ENCODE measurements at regions not wholly inside any gene's neighbourhood (a gene's known extent, or its start where the extent isn't known, plus 50 kb on each side); places are given as distances from the start of the nearest gene placed in this dataset.

DNA sequence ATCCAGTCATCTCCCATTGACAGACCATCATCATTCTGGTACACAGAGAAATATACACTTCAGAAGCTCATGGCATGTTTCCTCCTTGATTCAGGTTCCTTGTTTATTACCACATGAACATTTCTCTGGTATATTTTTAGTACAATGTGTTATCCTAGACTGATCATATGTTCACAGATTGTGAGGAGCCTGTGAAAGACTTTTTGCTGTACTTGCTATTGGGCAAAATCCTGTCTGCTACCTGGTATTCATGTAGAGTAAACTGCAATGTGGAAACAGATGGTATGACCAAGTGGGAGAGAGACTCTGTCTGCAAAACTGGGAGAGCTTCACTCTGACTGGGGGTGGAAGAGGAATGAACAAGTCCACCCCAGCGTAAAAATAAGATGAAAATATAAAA lies 657.2 kb downstream of the IRS1 start:
- Histone ChIP-seq H3K36me3 (replicated peaks; ENCODE audit: control insufficient read depth, insufficient read depth, low read length) (no peaks in the 10 kb centered on the region), H3K4me3 (ENCODE audit: insufficient read depth, low read depth, low read length) (no peak overlapping the region)
- no peak for DNase-seq

DNA sequence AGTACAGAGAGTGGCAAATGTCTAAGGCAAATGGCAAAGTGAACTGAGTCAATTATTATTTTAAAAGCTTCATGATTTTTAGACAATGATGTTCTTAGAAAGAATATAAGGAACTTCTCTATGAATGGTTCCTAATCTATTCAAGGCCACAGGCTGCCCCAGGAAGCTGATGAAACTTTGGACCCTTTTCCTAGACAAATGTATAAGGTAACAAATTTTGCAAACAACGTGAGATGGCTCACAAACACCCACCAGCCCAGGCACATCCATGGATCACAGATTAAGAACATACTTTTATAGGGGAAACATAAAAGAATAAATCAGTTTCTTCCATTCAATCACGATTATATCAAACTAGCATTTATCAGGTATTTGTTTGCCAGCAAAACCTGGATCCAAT lies 659.0 kb downstream of the IRS1 start:
- no peaks in the 10 kb centered on the region for H3K36me3 ChIP-seq (replicated peaks; ENCODE audit: control insufficient read depth, insufficient read depth, low read length)
- H3K4me3 ChIP-seq (ENCODE audit: insufficient read depth, low read depth, low read length): no peak overlapping the region
- no peak for DNase-seq
- H3K27me3 ChIP-seq (ENCODE audit: control insufficient read depth, insufficient read depth, low read length): no peaks in the 10 kb centered on the region

More for the DNA sequence above, 657.2 kb downstream of the IRS1 start:
- no peaks in the 10 kb centered on the region for H3K27me3 ChIP-seq (ENCODE audit: control insufficient read depth, insufficient read depth, low read length)

DNA sequence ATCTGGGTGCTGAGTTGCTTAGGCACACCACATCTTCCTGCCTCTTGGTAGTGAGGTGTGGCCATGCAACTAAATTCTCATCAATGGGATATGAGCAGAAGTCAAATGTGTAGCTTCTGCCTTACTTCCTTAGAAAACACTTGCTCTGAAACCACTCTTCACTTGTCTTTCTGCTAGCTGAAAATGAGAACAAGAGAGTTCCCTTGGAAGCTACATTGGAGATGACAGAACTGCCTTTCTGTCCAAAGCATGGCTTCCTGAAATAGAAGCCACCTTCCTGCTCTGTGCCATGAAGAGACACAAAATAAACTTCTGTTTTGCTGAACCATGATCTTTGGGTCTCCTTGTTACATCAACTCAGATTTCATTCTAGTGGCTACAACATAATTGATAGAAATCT lies 659.9 kb downstream of the IRS1 start:
- H3K4me3 ChIP-seq (ENCODE audit: insufficient read depth, low read depth, low read length): no peak overlapping the region
- no peak for DNase-seq
- no peaks in the 10 kb centered on the region for H3K36me3 ChIP-seq (replicated peaks; ENCODE audit: control insufficient read depth, insufficient read depth, low read length)
- H3K27me3 ChIP-seq (ENCODE audit: control insufficient read depth, insufficient read depth, low read length): no peaks in the 10 kb centered on the region

DNA sequence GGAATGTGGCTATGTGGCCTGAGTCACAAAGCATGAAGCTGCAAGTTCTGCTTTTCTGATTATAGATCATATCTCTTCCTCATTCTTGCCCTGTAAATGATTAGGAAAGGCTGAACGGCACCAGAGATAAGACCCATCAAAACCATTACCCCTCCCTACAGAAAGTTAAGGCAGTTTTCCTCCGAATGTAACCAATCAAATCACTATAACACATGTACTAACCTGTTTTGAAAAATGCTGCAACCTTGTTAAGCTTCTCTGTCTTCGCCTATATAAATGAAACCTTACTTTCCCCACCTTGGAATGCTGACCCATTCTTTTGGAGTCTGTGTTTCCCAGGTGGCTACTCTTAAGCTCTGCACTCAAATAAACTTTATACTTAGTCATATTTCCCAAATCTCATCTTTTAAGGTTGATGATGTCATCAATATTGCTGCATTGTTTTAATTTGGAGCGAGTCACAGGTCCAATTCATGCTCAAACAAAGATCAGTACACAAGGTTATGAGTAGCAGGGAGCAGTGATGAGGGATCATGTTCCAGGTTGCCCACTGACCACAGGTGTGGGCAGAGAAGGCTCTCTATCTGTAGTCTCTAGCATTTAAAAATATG lies 662.3 kb downstream of the IRS1 start:
- no peak for DNase-seq
- Histone ChIP-seq H3K4me3 (ENCODE audit: insufficient read depth, low read depth, low read length) (no peak overlapping the region), H3K27me3 (ENCODE audit: control insufficient read depth, insufficient read depth, low read length) (no peaks in the 10 kb centered on the region), H3K36me3 (replicated peaks; ENCODE audit: control insufficient read depth, insufficient read depth, low read length) (no peaks in the 10 kb centered on the region)

DNA sequence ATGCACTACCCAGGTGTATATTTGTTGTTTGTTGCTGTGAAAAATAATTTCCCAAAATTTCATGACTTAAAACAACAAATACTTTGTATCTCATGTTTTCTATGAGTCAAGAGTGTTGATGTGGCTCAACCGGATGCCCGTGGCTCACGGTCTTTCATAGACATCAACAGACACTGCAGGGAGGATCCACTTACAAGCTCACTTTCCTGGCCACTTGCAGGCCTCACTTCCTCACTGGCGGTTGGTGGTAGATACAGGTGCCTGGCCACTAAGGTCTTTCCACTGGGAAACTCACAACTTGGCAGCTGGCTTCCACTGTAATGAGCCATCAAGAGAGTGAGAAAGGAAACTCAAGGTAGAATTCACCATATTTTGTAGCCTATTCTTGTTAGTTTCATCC lies 662.9 kb downstream of the IRS1 start:
- Histone ChIP-seq H3K4me3 (ENCODE audit: insufficient read depth, low read depth, low read length) (no peak overlapping the region), H3K36me3 (replicated peaks; ENCODE audit: control insufficient read depth, insufficient read depth, low read length) (no peaks in the 10 kb centered on the region), H3K27me3 (ENCODE audit: control insufficient read depth, insufficient read depth, low read length) (no peaks in the 10 kb centered on the region)
- no peak for DNase-seq

DNA sequence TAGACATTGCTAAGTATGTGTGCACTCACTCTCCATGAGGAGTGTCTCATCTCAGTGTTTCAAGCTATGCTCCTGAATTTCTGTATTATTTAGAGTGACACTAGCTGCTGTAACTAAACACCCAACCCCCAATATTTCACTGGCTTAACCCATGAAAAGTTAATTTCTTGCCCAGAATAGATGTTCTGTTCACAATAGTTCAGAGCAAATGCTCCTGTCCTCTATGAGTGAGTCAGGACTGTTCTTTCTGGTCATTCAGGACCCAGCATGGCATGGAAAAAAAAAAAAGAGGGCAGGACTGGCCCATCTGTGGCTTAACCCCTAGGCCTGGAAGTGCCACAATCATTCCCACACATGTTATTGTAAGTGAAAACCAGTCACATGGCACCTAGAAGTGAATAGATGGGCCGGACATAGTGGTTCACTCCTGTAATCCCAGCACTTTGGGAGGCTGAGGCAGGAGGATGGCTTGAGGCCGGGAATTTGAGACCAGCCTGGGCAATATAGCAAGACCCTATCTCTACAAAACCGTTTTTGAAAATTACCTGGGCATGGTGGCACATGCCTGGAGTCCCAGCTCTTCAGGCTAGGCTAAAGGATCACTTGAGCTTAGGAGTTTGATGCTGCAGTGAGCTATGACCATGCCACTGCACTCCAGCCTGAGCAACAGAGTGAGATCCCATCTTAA lies 663.6 kb downstream of the IRS1 start:
- no peaks in the 10 kb centered on the region for H3K36me3 ChIP-seq (replicated peaks; ENCODE audit: control insufficient read depth, insufficient read depth, low read length)
- DNase-seq: no peak
- no peak overlapping the region for H3K4me3 ChIP-seq (ENCODE audit: insufficient read depth, low read depth, low read length)
- H3K27me3 ChIP-seq (ENCODE audit: control insufficient read depth, insufficient read depth, low read length): no peaks in the 10 kb centered on the region

DNA sequence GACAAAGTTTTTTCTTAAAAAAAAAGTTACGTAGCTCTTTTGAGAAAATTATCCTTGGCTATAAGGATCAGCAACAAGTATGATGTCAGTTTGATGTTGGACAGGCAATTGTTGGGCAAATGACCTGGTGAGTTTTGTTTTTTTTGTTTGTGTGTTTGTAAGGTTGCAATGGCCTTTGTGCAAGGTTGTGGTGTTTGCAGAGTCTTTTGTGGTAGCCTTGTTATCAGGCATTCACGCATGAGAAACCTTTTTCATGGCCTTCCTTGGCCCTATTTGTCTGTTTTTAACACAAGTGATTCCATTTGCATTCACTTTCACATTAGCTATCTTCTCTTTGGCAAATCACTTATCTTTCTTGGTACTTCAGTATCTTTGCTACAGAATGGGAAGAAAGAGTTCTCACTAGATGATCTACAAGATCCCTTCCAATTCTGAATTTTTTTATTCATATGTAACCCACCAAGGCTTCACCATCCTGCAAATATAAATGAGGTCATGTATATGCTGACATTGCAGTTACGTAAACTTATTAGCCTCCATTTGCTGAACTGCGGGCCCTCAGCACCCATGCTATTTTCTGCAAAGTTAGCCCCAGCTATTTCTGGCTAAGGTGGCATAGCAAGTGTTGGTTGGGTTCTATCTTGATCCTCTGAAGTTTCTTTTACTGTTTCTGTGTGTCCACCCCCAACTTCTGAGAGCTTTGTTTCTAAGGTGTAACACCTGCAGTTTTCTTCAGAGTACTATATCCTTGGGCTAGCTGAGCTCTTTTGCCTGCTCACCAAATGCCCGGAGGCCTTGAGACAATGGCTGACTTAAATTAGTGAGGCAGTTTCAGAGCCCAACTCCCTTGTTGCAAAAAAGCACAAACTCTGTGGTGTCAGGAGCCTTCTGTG lies 667.1 kb downstream of the IRS1 start:
- no peak overlapping the region for H3K4me3 ChIP-seq (ENCODE audit: insufficient read depth, low read depth, low read length)
- H3K27me3 ChIP-seq (ENCODE audit: control insufficient read depth, insufficient read depth, low read length): no peaks in the 10 kb centered on the region
- H3K36me3 ChIP-seq (replicated peaks; ENCODE audit: control insufficient read depth, insufficient read depth, low read length): no peaks in the 10 kb centered on the region
- no peak for DNase-seq

DNA sequence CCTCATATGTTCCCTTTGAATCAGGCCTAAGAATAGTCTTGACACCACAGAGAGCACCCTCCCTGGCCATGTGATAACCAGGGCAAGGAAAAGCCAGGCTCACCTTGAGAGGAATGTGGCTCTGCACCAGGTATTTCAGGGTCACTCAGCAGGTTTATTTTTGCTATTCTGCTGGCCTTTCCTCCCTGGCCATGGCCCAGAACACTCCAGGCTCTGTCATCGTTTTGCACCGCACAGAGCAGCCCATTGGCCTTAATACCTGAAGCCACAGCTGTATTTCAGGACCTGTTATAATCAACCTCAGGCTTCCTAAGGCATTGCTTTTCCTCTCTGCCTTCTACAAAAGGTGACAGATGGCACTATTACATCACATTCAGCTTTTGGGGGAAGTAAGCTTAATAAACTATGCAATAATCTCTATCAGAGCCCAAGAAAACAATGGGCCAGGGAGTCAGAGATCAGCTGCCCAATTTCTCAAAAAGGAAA lies 668.3 kb downstream of the IRS1 start:
- no peaks in the 10 kb centered on the region for H3K27me3 ChIP-seq (ENCODE audit: control insufficient read depth, insufficient read depth, low read length)
- H3K4me3 ChIP-seq (ENCODE audit: insufficient read depth, low read depth, low read length): no peak overlapping the region
- DNase-seq: no peak
- H3K36me3 ChIP-seq (replicated peaks; ENCODE audit: control insufficient read depth, insufficient read depth, low read length): no peaks in the 10 kb centered on the region

DNA sequence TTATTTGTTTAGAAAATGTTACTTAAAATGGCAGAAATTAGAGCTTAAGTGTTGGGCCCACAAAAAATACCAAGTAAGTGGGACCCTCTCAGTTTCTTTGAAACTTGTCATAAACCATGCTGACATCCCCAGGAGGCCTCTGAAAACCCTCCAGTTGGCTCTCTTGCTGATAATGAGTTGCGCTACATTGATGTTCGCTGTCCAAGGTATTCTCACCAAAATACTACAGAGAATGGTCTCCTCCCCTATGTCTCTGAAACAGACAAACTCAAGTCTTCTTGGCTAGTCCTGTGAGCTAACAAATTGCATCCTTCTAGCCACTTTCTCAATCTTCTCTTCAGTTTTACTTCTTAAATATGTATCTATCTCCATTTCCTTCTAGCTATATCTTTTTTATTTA lies 669.4 kb downstream of the IRS1 start:
- no peak for DNase-seq
- Histone ChIP-seq H3K4me3 (ENCODE audit: insufficient read depth, low read depth, low read length) (no peak overlapping the region), H3K36me3 (replicated peaks; ENCODE audit: control insufficient read depth, insufficient read depth, low read length) (no peaks in the 10 kb centered on the region), H3K27me3 (ENCODE audit: control insufficient read depth, insufficient read depth, low read length) (no peaks in the 10 kb centered on the region)

DNA sequence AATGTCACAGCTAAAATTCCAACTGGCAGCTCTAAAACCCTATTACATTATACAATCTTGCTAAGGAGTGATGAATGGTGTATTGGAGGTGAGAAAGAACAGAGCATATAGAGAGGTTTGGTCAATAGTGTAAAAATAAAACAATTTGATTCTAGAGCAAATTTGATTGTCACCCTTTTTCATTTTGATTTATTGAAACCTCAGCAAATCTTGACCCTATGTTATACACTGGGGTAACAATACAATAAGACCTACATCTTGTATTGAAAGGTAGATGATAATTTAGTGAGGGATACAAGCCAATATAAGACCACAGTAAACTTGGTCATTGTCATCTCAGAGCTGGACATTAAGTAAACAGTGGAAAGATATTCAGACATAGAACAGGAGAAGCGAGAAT lies 671.9 kb downstream of the IRS1 start:
- no peaks in the 10 kb centered on the region for H3K27me3 ChIP-seq (ENCODE audit: control insufficient read depth, insufficient read depth, low read length)
- DNase-seq: no peak
- no peak overlapping the region for H3K4me3 ChIP-seq (ENCODE audit: insufficient read depth, low read depth, low read length)
- no peaks in the 10 kb centered on the region for H3K36me3 ChIP-seq (replicated peaks; ENCODE audit: control insufficient read depth, insufficient read depth, low read length)

DNA sequence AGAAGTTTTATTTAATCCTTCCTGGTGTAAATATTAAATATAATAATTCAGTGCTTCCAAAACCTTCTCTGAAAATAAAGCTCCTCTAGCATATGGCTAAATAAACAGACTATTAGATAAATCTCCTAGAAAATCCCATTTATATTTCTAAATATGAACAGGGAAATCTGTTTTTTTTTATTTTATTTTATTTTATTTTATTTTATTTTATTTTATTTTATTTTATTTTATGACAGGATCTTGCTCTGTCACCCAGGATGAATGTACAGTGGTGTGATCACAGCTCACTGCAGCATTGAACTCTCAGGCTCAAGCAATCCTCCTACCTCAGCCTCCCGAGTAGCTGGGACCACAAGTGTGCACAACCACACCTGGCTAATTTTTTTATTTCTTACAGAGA lies 673.5 kb downstream of the IRS1 start:
- Histone ChIP-seq H3K4me3 (ENCODE audit: insufficient read depth, low read depth, low read length) (no peak overlapping the region), H3K36me3 (replicated peaks; ENCODE audit: control insufficient read depth, insufficient read depth, low read length) (no peaks in the 10 kb centered on the region), H3K27me3 (ENCODE audit: control insufficient read depth, insufficient read depth, low read length) (no peaks in the 10 kb centered on the region)
- no peak for DNase-seq

DNA sequence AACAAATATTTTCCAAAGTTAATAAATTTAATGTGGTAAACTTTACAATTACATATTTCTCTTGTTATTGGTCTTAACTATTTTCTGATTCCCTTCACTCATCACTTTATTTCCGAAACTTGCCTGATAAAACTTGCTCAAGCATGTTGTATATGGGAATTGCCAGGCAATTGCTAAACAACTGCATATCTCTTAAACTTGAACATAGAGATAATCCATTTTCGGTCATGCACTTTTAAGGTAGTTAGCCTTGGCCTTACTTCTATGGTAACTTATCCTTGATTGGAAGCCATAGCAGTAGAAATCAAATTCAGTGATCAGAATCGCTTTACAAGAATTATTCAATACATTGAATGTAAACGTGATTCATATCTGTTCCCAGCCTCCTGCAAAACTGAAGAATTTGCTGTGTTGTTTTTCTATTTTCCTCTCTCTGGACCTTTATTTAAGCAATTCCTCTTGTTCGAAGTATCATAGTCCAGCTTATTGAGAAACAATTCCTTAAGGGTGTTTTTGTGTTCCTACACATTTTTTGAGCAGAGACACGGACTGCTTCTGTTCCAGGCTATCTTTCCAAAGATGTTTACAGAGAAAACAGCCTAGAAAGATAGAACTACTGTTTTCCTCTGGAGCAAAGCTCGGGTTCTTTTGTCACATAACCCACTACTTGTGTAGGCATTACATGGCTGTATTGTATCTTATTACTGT lies 674.3 kb downstream of the IRS1 start:
- H3K4me3 ChIP-seq (ENCODE audit: insufficient read depth, low read depth, low read length): no peak overlapping the region

DNA sequence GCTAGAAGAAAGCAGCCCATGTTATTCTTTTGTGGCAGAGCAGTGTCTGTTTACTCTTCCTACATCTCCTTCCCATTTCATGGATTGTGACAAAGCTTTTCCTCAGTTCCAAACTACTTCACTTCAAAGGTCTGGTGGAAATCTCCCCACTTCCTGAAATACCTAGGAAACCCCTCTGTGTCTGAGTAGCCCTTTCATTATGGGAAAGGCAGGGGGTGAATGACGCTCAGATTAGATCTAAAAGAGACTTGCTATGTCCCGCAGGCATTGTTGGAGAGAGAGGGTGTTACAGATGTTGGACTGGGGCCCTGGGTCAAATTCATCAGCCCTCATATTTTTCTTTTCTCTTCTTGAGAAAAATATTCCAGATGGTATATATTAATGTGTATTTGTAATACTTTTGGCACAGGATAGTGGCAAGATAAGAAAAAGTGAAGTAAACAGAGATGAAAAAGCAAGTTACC lies 675.0 kb downstream of the IRS1 start:
- no peaks in the 10 kb centered on the region for H3K27me3 ChIP-seq (ENCODE audit: control insufficient read depth, insufficient read depth, low read length)
- H3K4me3 ChIP-seq (ENCODE audit: insufficient read depth, low read depth, low read length): no peak overlapping the region
- no peaks in the 10 kb centered on the region for H3K36me3 ChIP-seq (replicated peaks; ENCODE audit: control insufficient read depth, insufficient read depth, low read length)
- DNase-seq: peak; percentile 2

More for the DNA sequence above, 674.3 kb downstream of the IRS1 start:
- no peaks in the 10 kb centered on the region for H3K27me3 ChIP-seq (ENCODE audit: control insufficient read depth, insufficient read depth, low read length)
- H3K36me3 ChIP-seq (replicated peaks; ENCODE audit: control insufficient read depth, insufficient read depth, low read length): no peaks in the 10 kb centered on the region
- no peak for DNase-seq

DNA sequence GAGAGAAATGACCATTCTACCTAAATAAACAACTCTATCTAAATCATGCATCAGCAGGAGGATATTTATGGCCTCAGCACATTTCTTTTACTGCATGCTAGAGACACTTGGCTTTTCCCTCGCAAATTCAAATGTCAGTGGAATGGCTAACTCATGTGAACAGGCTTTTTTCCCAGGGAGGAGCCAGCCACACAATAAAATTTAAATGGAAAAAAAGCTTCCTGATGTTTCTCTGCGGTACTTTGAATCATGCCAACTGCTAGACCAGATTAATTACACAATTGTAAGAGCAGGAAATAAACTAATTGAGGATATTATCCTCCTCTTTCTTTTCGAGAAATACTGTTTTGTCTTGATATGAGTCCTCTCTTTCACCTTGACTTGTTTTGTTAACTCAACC lies 676.3 kb downstream of the IRS1 start:
- H3K4me3 ChIP-seq (ENCODE audit: insufficient read depth, low read depth, low read length): no peak overlapping the region
- no peaks in the 10 kb centered on the region for H3K27me3 ChIP-seq (ENCODE audit: control insufficient read depth, insufficient read depth, low read length)
- DNase-seq: no peak
- no peaks in the 10 kb centered on the region for H3K36me3 ChIP-seq (replicated peaks; ENCODE audit: control insufficient read depth, insufficient read depth, low read length)
